ENCODE measurements at regions not wholly inside any gene's neighbourhood (a gene's known extent, or its start where the extent isn't known, plus 50 kb on each side); places are given as distances from the start of the nearest gene placed in this dataset.

GRCh38 chr5:12636209-12636608 is 732.0 kb upstream of the CTNND2 start:
- no peak for ATAC-seq
- WGBS, 2 donors, result 53 to 68% methylated on average over 5 of the region's 5 CpGs
- H3K4me3 ChIP-seq, result no peak overlapping the region

GRCh38 chr5:12626556-12626955 is 722.3 kb upstream of the CTNND2 start:
- Histone ChIP-seq H3K4me3 (no peak overlapping the region), H3K27me3 (no peaks in the 10 kb centered on the region), H3K36me3 (replicated peaks in 1 of 2; ENCODE audit: insufficient read depth in 1 of 2, low read depth in 2 of 2) (no peaks in the 10 kb centered on the region), H3K4me1 (no peaks in the 10 kb centered on the region), H3K9me3 (no peaks in the 10 kb centered on the region), H3K27ac (no peak overlapping the region)
- TF ChIP-seq POLR2A (IDR thresholded peaks at IDR 0.05) (no peak), CTCF (IDR thresholded peaks at IDR 0.05) (no peak)
- no peak for DNase-seq
- intact Hi-C loops (cut with DNase I), result no loop called here
- ATAC-seq, result no peak
- 82 to 83% methylated on average over 5 of the region's 5 CpGs for WGBS, 2 donors

More at GRCh38 chr5:12636209-12636608, 732.0 kb upstream of the CTNND2 start:
- Histone ChIP-seq H3K4me1 (no peaks in the 10 kb centered on the region), H3K9me3 (no peaks in the 10 kb centered on the region), H3K36me3 (replicated peaks in 1 of 2; ENCODE audit: insufficient read depth in 1 of 2, low read depth in 2 of 2) (no peaks in the 10 kb centered on the region), H3K27me3 (no peaks in the 10 kb centered on the region), H3K27ac (no peak overlapping the region)
- intact Hi-C loops (cut with DNase I), result no loop called here
- no peak for TF ChIP-seq CTCF (IDR thresholded peaks at IDR 0.05)
- TF ChIP-seq POLR2A (IDR thresholded peaks at IDR 0.05), result no peak
- no peak for DNase-seq

GRCh38 chr5:12625667-12626263 is 721.5 kb upstream of the CTNND2 start:
- TF ChIP-seq POLR2A (IDR thresholded peaks at IDR 0.05) (no peak), CTCF (IDR thresholded peaks at IDR 0.05) (no peak)
- no peaks in the 10 kb centered on the region for H3K36me3 ChIP-seq (replicated peaks in 1 of 2; ENCODE audit: insufficient read depth in 1 of 2, low read depth in 2 of 2)
- H3K4me1 ChIP-seq, result no peaks in the 10 kb centered on the region
- no peak overlapping the region for H3K4me3 ChIP-seq
- intact Hi-C loops (cut with DNase I), result no loop called here
- 65 to 67% methylated on average over 8 of the region's 8 CpGs for WGBS, 2 donors
- no peak for ATAC-seq
- H3K27me3 ChIP-seq, result no peaks in the 10 kb centered on the region
- DNase-seq, result no peak
- no peak overlapping the region for H3K27ac ChIP-seq
- no peaks in the 10 kb centered on the region for H3K9me3 ChIP-seq

GRCh38 chr5:12624776-12625560 is 720.7 kb upstream of the CTNND2 start:
- Histone ChIP-seq H3K9me3 (no peaks in the 10 kb centered on the region), H3K27ac (no peak overlapping the region), H3K36me3 (replicated peaks in 1 of 2; ENCODE audit: insufficient read depth in 1 of 2, low read depth in 2 of 2) (no peaks in the 10 kb centered on the region), H3K4me3 (no peak overlapping the region), H3K27me3 (no peaks in the 10 kb centered on the region), H3K4me1 (no peaks in the 10 kb centered on the region)
- DNase-seq (no peak), ATAC-seq (no peak)
- TF ChIP-seq CTCF (IDR thresholded peaks at IDR 0.05) (no peak), POLR2A (IDR thresholded peaks at IDR 0.05) (no peak)
- 70 to 75% methylated on average over 4 of the region's 4 CpGs for WGBS, 2 donors
- intact Hi-C loops (cut with DNase I), result no loop called here

Data from body of pancreas (tissue), 4 donors.